HG03460 (cell line): ENCODE measurements at regions not wholly inside any gene's neighbourhood (a gene's known extent, or its start where the extent isn't known, plus 50 kb on each side); places are given as distances from the start of the nearest gene placed in this dataset.
"Not testable (repeated sequence)": the region's sequence is repeated elsewhere in the genome, so short reads cannot be mapped to it uniquely, and the experiment has no call there.

Experiments
- ATAC-seq: cut with Tn5 transposase; IDR thresholded peaks from one replicate; pipeline ENCODE4 v1.9.1; 2021; ENCODE audit not compliant: unreplicated experiment

DNA sequence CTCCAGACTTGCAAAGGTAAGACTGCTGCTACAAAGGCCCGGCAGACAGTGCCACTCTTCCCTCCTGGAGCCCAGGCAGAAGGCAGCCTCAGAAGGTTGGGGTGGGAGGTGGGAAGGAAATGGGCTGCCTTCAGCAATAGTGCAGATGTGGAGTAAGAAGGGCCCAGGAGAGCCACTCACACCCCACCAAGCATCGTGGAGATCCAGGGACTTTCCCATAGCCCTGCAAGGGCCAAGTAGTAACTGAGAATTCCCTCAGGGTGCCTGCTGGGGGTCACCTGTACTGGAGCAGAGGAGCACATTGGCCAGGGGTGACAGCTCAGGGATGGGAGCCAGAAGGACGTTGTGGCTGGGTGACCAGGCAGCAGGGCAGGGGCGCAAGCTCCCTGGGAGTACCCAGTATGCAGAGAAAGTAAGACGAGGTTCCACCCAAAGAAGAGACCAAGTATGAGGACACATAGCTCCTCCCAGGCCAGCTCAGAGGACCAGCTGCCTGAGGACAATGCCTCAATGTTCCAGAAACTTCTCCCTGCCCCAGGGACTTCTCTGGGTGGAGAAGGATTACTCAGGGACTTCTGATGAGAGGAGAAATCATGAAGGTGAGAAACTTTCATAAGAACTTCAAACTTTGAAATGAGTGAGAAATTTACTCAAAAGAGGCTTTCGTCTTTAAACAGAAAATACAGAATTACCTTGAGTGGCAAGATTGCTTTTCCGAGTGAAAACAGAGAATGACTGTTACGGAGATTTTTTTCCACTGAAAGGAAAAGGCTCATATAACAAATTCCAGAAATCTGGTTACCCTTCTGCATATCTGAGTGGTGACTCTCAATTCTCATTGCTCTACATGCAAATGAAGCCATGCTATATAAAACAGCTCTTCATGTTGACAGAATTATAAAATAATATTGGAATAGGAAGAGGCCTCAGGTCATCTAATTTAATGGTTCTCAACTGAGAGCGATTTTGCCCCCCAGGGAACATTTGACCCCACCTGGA, 87.9 kb upstream of the TRIO start:
- ATAC-seq = no peak

DNA sequence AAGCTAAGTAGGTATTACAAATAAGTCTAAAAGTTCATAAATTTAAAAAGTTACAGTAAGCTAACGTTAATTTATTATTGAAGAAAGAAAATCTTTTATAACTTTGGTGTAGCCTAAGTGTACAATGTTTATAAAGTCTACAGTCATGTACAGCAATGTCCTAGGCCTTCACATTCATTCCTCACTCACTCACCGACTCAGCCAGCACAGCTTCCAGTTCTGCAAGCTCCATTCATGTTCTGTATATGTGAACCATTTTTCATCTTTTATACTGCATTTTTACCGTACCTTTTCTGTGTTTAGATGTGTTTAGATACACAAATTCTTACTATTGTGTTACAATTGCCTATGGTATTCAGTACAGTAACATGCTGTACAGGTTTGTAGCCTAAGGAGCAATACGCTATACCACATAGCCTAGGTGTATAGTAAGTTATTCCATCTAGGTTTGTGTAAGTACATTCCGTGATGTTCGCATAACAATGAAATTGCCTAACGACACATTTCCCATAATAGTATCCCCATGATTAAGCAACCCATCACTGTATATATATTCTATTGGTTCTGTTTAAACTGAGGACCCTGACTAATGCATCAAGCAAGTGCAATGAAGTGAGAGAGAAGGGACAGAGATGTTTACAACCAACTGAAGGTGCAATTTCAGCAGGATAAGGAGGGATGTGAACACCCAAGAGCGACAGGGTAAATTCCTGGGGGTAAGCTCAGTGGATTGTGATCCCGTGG, 88.9 kb upstream of the TRIO start:
- no peak for ATAC-seq

DNA sequence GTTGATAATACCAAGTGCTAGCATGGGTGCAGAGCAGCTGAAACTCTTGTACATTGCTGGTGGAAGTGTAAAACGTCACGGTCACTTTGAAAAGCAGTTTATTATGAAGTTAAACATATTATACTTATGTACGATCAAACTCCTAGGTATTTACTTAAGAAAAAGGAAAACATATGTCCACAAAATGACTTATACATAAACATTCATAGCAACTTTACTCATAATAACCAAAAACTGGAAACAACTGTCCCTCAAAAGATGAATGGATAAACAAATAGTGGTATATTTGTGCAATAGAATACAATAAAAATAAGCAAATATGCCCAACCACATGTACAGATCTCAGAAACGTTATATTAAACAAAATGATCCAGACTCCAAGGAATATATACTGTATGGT, 92.3 kb upstream of the TRIO start:
- no peak for ATAC-seq

DNA sequence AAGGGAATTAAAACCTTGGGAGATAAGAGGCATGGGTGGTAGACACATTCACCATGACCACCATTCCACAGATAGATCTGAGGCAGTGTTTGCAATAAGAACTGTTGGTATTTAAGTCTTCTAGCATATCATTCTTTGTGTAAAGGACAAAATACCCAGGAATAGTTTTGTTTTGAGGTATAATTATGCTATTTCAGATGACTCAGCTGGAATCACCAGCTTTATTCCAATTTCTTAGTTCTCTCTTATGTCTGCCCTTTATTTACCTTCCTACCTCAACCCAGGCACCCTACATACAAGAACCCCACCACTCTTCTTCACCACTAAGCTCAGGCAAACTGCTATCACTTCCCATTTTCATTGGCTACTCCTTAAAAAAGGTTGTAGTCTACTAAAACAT, 94.7 kb upstream of the TRIO start:
- no peak for ATAC-seq

DNA sequence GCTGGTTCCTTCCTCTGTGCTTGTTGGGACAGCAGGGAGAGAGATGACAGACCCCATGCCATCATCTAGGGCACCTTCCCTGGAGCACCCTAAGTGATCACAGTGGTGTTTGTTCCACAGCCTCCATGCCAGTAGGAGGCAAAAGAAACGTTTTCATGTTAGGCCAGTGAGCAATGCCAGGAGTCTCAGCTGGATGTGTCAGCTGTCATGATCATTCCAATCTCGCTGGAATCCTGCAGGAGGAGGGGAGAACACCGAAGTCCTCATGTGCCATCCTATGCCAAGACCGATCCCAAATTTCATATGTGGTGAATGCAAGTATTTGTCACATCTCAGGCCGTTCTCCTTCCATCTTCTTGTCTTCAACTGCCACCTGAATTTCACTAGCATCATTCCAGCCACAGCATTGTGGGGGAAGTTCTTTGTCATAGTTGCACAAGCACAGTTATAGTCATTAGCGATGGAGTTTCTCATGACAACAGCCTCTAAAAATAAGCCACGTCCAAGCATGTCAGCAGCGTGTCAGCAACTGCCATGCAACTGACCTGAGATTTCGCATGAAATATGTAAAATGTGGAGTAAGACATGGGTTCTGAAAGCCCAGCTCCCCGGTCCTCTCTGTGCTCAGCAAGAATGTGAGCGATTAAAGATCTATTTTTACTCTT, 97.2 kb upstream of the DNAH5 start:
- no peak for ATAC-seq

DNA sequence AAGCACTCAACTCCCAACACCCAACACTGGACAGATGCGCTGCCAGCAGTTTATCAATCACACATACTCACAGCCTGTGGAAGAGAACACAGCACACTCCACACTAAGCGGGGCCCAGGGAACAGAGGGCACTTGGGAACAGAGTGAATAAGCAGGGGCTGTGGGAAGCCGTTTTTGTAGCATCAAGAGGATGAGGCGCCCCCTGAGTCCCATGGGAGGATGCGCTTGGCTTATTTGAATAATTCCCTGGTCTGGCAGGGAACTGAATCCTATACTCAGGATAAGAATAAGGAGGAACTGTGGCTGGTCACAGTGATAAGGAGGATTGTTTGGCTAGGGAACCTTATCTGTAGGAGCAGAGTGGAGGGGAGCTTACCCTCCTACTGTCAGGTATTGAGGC, 96.1 kb upstream of the DNAH5 start:
- no peak for ATAC-seq

DNA sequence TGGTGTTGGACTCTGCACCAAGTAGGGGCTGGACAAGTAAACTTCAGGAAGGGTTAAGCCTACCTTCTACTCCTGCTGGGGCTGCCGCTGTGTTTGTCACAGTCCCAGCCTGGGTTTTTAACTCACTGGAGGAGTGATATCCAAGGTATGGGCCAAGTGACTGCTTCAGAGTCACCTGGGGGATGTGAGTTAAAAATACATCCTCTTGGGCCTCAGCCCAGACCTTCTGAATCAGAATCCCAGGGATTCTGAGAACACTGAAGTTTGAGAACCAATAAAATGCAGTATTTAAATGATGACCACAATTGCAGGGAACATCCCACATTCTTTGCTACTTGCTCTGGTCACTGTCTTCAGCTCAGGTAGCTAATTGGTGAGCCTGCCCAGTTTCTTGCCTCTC, 95.1 kb upstream of the DNAH5 start:
- no peak for ATAC-seq

DNA sequence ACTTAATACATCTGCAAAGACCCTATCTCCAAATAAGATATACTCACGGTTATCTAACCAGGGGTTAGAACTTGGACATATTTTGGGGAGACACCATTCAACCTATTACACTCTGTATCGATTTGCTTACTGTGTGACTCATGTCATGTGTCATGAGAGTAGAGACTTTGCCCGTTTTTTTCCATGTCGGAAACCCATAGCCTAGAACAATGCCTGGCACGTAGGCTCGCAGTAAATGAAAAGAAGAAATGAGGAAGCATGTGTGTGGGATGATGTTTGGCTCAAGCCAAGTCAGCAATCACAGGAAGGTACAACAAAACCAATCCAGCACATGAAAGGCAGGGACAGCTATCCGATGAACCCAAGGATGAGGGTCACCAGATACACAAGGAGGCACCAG, 94.6 kb upstream of the DNAH5 start:
- no peak for ATAC-seq

DNA sequence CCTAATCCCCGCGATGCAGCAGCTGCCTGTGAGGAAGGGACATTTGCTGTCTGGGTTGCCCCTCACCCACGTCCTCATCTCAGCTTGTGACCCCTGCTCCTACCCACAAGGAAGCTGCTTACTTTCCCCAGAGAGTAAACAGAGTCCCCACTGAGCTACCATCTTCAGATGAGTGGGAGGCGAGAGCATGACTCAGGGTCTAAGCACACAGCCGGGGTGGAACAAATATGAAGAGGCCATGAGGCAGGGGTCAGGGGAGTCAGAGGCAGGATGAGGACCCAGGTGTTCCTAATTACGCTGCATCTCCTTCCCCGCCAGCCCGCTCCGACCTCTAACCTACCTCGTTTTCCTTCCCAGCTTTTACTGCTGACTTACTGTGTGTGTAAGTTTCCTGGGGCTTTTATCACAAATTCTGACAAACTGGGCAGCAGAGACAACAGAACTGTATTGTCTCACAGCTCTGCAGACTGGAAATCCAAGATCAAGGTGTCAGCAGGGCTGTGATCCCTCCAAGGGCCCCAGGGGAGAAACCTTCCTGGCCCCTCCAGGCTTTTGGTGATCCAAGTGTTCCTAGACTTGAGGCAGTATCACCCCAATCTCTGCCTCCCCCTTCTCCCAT, 94.0 kb upstream of the DNAH5 start:
- ATAC-seq = no peak

DNA sequence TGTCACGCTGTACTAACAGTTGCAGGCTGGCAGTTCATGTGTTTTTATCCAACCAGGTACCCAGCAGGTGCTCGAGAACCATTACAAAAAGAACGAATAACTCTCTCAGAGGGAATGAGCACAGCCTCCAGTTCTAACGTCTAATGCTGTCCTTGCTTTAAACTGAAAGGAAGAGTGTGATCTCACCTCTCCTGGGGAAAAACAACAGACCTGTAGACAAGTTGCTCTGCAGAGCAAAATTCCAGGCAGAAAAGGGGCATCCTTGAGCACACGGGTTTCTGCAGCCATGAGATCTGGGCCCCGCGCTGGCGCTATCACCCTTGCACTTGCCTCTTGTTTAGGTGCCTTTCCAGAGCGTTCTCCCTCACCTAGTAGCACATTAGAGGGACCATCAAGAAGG, 92.5 kb upstream of the DNAH5 start:
- ATAC-seq = no peak

DNA sequence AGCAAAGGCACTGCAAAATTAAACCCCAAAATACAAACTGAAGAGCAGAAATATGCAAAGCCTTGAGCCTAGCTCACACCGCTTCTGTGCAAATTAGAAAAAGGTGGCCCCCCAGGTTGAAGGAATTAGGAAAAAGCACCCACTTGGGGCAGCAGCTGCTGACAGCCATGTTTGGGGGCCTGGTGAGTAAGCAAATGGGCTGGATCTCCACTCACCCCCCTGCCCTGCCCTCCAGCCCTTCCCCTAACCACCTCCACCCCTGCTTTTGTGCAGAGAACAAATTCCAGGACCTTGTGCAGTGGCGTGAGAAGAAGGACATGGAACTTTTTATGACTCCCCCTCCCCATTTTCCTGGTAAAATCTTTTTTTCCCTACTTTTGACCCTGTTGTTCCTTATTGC, 92.0 kb upstream of the DNAH5 start:
- ATAC-seq = no peak

DNA sequence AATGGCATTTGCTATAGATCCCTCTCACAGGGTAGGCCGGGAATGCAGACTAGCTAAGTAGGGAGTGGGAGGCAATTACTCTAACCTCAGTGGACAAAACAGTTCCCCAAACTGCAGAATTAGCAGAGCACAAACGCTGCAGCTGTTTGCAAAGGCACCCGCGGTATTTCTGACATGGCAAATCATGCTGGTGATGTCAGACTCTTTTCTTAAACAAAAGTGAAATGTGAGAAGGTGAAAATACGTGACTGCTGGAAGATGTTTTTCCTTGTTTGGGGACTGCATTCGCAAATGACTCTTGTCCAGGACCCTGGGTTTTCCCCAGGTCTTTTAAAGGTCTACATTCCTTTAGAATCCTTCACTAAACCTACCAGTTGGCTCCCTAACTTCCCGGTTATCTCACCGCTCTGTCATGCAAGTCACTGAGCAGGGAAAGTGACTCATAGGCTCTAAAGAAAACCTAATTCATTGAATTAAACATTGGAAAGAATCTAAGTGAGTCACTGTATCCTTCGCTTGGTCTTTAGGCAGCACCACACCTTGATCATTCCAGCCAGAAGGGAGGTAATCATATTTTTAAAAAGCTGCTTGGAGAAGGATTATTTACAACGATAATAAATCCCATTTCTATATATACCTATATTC, 91.5 kb upstream of the DNAH5 start:
- no peak for ATAC-seq

DNA sequence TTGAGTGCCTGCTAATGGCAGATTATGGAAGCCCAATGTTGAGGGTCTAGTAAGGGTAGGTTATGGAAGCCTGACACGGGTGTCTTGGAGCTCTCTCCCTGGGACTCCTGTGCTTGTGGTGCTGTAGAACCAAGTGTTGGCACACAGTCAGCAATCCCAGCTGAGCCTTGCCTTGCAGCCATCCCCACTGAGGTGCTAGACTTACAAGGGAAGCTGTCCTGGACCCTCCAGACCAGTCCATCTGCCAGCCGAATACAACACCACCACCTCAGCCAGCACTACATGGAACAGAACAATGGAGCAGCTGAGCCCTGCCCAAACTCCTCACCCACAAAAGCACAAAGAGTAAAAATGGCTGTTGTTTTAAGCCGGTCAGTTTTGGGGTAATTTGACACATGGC, 90.5 kb upstream of the DNAH5 start:
- ATAC-seq = no peak

DNA sequence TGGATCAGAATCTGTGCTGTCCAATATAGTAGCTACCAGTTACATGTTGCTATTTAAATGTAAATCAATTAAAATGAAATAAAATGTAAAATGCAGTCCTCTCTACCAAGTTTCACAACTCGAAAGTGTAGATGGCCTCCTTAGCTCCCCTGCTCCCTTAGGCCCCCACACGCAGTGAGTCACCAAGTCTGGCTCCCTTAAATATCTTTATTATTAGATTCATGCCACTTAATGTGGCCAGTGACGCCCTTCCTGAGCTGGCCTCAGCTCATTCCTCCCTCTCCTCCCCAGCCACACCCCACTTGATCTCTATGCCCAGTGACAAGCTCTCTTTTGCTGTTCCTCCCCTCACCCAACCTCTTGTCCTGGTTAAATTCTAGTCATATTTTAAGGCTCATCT, 88.4 kb upstream of the DNAH5 start:
- ATAC-seq = no peak

DNA sequence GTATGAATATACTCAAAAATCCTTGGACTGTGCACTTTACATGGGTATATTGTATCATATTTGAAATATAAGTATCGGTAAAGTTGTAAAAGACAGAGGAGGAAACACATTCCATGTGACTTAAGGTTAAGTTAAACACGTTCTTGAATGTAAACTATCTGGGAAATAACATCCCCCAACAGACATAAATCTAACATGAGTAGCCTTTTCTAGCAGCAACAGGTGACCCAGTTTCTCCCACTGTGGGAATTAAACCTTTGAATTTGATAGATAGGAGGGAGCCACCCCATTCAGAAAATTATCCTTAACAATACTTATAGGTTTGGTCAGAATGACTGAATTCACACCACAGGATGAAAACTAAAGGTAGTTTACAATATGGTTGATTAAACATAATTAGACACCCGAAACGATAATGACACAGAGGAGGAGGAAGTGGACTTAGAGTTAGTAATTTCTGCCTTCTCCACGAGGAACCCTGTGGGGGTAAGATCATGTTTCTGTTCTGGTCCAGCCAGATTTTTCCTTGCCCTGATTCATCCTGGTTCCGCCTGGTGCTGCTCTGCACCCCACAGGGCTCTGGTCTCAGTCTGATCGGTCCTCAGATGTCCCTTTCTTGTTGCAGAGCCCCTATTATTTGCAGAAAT, 84.6 kb upstream of the DNAH5 start:
- ATAC-seq = no peak

DNA sequence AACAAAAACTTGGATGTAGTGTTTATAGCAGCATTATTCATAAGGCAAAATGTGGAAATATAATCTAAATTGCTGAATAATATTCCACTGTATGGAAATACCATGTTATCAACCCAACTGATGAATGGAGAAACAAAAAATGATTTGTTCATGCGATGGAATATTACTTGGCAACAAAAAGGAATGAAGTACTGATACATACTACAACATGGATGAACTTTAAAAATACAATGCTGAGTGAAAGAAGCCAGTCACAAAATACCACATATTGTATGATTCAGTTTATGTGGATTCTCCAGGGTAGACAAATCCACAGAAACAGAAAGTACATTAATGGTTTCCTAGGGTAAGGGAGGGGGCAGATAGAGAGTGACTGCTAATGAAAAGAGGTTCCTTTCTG, 83.7 kb upstream of the DNAH5 start:
- no peak for ATAC-seq

DNA sequence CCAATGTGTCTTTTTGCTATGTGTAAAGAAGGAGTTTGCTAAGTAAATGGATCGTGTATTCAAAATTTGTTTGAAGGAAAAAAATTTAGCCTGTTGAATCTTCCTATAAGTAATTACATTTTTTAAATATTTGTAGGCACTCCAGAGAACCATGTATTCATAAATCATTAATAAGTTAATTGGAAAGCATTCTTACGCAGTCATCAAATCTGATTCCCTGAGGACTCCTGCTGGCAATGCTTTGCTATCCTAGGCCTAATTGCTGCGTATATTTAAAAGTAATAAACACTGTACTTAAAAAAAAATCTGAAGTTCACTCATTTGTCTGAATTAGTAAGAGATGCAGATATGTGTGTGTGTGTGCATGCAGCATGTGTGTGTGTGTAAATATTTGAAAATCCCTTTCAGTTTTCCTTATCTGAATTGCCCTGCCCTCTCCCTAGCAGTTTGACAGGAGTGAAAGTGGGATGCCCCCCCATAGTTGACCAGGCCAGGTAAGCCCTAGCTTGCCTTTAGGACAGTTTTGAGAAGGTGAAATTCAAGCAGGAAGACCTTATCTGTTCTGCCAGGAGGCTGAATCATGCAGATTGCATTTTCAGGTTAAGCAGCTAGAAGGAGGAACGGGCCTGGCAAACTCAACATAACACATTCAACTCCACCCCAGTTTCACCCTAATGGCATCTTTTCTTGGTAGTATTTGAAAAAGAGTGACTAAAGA, 81.2 kb upstream of the DNAH5 start:
- no peak for ATAC-seq

DNA sequence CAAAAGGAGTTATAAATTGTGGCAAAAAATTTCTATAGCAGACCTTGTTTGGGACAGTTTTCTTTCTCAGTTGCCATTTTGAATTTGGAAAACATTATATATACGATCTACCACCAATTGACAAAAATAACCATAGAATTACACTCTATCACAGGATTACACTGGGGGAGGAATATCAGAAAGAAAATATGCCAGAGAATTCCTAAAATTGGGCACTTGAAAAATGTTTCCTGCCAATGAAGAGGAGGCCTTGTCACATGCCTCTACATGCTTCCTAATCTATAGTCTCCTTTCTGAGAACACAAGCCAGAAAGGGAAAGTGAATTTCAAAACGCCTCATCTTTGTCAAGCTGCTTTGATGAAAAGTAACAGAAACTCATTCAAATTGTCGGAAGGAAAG, 78.5 kb upstream of the DNAH5 start:
- no peak for ATAC-seq

DNA sequence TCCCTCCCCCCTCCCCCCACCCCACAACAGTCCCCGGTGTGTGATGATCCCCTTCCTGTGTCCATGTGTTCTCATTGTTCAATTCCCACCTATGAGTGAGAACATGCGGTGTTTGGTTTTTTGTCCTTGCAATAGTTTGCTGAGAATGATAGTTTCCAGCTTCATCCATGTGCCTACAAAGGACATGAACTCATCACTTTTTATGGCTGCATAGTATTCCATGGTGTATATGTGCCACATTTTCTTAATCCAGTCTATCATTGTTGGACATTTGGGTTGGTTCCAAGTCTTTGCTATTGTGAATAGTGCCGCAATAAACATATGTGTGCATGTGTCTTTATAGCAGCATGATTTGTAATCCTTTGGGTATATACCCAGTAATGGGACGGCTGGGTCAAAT, 76.5 kb upstream of the DNAH5 start:
- ATAC-seq = not testable (repeated sequence)
